GM04504 (cell line): ENCODE measurements at regions not wholly inside any gene's neighbourhood (a gene's known extent, or its start where the extent isn't known, plus 50 kb on each side); places are given as distances from the start of the nearest gene placed in this dataset.
"Not testable (repeated sequence)": the region's sequence is repeated elsewhere in the genome, so short reads cannot be mapped to it uniquely, and the experiment has no call there.

ENCODE experiments used
- DNase-seq: peaks from one replicate; pipeline ENCODE4 v3.0.0-alpha.2; 2012; ENCODE audit warnings: low read depth

- no peak for DNase-seq
Measured at GRCh38 chr16:26717826-26718225, 348.9 kb upstream of the C16orf82 start.

GRCh38 chr16:26721290-26721689 is 345.4 kb upstream of the C16orf82 start:
- no peak for DNase-seq

GRCh38 chr16:26721957-26722356 is 344.8 kb upstream of the C16orf82 start:
- not testable (repeated sequence) for DNase-seq

DNA sequence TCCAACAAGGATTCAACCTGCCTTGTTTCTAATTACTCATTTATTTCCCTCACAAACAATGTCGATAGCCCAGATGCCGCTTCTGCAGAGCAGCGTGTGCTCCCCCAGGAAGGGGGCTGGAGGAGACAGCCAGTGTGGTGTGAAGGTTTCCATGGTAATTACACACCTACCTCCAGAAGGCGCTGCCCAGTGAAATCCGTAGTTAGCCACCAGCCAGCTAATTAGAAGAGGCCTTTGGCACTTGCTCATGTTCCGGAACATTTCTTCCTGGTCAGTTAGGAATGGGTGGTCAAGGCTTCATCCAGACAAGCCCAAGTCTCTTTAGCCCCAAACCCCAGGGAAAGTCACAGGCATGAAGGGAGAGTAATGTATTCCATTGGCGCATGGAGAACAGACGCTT is 342.5 kb upstream of the C16orf82 start:
- DNase-seq, result no peak

GRCh38 chr16:26727848-26728247 is 338.9 kb upstream of the C16orf82 start:
- DNase-seq, result no peak

GRCh38 chr16:26729951-26730541 is 336.7 kb upstream of the C16orf82 start:
- no peak for DNase-seq

DNA sequence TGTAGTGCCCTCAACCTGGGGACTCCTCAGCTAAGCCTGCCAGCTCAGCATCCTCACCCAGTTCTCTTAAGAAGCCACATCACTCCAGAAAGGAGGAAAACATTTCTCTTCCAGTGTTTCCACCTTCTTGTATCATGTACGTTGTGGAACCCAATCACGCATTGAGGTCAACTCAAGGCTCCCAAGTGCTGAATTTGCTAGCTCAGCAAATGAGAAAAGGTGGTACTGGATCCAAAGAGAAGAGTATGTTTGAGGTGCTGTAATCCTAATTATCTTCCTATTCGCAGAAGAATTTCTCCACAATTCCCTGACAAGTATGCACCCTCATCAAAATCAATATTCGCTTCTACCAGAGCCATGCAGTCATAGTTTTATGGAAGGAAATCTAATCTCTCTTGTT is 335.0 kb upstream of the C16orf82 start:
- DNase-seq, result no peak

DNA sequence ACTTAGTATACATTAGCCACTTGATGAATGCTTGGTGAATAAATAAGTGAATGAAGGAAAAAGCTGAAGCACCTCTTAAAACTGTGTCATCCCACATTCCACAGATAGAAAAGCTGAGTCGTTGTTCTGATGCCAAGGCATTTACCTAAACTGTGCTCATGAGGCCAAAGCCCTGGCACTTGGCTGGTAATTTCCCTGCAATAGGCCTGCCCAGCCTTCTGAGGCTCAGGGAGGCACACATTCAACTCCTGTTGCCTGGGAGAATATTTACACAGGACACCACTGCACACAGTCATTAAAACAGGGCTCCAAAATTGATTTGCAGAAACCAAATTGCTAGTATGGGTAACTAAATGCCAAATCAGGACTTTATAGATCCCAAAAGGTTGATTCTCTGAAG is 333.0 kb upstream of the C16orf82 start:
- DNase-seq, result no peak

GRCh38 chr16:26735521-26735920 is 331.2 kb upstream of the C16orf82 start:
- no peak for DNase-seq

- DNase-seq, result no peak
Measured at GRCh38 chr16:26736084-26736483, 330.6 kb upstream of the C16orf82 start.

GRCh38 chr16:26740771-26741170 is 326.0 kb upstream of the C16orf82 start:
- DNase-seq, result no peak

DNA sequence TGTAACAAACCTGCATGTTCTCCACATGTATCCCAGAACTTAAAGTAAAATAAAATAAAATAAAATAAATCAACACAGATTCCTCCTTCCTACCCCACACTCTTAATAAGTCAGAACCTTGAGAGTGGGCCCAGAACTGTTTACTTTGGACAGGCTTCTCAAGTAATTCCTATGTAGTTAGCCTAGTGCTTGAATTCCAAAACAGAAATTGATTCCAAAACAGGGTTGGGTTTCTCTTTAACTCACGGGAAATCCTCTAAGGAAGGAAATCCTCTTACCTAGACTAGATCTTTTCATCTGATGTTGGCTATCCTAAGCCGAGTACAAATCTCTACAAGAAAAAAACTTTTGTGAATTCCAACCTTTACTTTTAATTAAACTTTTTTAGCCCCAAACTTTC is 324.7 kb upstream of the C16orf82 start:
- no peak for DNase-seq

DNA sequence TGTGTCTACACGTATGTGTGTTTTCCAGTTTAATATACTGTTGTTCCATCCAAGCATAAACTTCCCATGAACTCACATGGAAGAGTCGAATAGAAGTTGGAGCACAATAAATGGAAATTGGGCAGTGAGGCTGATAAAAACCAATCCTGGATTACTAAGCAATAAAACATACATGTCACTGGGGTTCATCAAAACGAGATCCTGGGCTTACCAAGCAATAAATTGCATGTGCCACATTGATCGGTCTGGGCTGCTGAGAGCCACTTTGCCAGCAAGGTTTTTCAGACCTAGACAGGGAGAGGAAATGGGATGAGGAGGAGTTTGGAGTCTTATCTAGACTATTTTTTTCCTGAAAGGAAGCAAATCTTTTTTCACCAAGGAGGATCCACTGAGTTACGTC is 322.3 kb upstream of the C16orf82 start:
- DNase-seq, result no peak

DNA sequence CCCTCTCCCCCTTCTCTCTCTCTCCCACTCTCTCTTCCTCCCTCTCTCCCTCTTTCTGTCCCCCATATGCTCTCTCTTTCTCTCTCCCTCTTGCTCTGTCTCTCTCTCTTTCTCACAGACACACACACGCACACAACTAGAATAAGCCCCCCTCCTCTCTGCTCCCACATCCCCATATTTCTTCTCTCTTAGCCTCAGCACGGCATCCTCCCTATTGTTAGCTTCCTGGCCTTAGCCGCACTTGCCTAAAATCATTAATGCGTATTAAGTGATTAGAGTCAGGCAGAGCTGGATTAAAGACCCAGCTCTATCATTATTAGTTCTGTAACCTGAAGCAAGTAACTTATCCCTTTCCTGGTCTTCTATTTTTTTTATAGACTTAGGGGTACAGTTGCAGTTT is 319.0 kb upstream of the C16orf82 start:
- DNase-seq, result no peak

DNA sequence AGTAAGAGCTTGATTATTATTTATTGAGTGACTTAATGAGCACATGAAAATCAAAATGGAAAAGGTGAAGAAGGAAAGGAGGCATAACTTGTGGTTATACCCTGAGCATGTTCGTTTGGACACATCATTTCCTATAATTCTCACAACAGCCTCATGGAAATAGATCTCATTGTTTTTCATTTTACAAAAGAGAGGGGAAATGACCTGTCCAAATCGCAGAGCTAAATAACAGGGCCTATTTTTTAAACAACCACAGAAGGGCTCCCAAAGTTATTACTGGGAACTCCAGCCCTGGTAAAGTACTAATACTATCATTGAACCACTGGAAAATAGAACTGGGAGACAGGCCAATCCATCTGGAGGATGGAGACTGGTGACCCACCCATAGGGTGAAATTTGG is 317.7 kb upstream of the C16orf82 start:
- no peak for DNase-seq

GRCh38 chr16:26752166-26752565 is 314.6 kb upstream of the C16orf82 start:
- no peak for DNase-seq

GRCh38 chr16:26756633-26757032 is 310.1 kb upstream of the C16orf82 start:
- DNase-seq, result no peak

- DNase-seq, result no peak
Measured at GRCh38 chr16:26762594-26762993, 304.1 kb upstream of the C16orf82 start.

GRCh38 chr16:26765087-26765486 is 301.6 kb upstream of the C16orf82 start:
- no peak for DNase-seq

DNA sequence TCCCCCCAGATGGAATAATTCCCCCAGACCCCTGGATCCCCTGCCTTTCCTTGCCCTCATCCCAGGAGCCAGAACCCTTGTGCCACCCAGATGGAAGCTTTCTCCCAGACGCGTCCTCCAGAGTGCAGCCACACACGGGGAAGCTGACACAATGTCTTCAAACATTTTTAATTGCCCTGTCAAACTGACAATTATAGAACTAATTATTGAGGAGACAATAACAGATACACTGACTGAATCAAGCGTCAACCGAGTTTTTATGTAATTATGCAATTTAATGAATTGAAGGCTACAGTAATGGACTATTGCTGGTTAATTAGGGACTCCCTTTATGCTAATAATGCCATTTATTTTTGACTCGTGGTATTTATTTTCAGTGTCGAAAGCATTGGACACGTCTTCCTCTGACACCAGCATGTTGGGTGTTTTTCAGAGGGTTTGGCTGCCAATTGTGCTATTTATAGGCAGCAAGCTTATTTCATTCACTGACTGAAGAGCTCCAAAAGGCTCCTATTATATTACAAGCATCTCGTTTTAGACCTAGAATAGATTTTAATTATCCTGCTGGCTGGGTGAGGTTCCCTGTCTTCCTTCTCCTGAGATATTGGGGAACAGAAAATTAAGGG is 298.2 kb upstream of the C16orf82 start:
- no peak for DNase-seq

DNA sequence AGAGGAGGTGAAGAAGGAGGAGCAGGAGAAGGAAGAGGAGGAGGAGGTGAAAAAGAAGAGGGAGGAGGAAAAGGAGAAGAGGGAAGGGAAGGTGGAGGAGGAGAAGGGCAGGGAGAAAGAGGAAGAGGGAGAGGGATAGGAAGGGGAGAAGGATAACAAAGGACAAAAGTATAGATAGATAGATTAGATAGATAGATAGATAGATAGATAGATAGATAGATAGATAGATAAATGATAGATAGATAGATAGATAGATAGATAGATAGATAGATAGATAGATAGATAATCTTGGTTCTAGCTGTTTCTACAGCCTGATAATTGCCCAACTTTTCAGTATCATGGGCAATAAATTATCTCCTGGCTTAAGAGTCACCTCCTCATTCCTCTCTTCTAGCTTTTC is 296.2 kb upstream of the C16orf82 start:
- DNase-seq, result no peak

- no peak for DNase-seq
Measured at GRCh38 chr16:26772503-26772902, 294.2 kb upstream of the C16orf82 start.

DNA sequence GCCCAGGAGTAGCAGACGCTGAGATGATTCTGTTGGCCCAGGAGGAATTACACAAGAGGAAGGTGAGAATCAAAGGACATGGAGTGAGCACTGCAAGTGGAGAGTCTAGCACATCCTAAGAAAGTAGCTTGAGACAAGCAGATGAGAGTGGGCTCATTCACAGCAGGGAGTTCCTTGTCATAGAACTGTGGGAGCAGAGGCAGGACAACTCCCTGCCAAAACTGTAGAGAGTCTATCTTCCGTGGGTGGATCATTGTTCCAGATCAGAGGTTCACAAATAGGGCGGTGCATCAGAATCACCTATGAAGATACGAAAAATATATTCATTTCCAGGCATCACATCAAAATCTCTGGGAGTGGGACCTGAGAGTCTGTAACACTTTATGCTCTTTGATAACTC is 288.9 kb upstream of the C16orf82 start:
- no peak for DNase-seq

GRCh38 chr16:26787924-26788323 is 278.8 kb upstream of the C16orf82 start:
- no peak for DNase-seq
